H54 (cell line): ENCODE measurements at regions not wholly inside any gene's neighbourhood (a gene's known extent, or its start where the extent isn't known, plus 50 kb on each side); places are given as distances from the start of the nearest gene placed in this dataset.

Experiments used
- DNase-seq: peaks from one replicate; pipeline ENCODE4 v3.0.0; 2011; ENCODE audit warnings: low spot score, mixed read lengths; ENCODE audit not compliant: insufficient read length
- FAIRE-seq: peaks from 3 replicates; lab custom pipeline; 2011; peaks lifted over from hg19 to GRCh38; lab: Jason Lieb, UNC
- POLR2A ChIP-seq: IDR thresholded peaks from 2 replicates; pipeline ENCODE4 v1.6.1; 2011; ENCODE audit warnings: low read depth, mild to moderate bottlenecking, low read length

GRCh38 chr12:92509156-92509738 lies 193.5 kb upstream of the PLEKHG7 start:
- no peak for TF ChIP-seq POLR2A
- FAIRE-seq (peak; percentile 74), DNase-seq (no peak)

GRCh38 chr12:92506891-92507290 lies 195.9 kb upstream of the PLEKHG7 start:
- TF ChIP-seq POLR2A: no peak
- FAIRE-seq (no peak), DNase-seq (no peak)

- no peak for FAIRE-seq
- TF ChIP-seq POLR2A: no peak
- DNase-seq: no peak
Observed at GRCh38 chr12:92506460-92506859, 196.3 kb upstream of the PLEKHG7 start.

- DNase-seq: no peak
- TF ChIP-seq POLR2A: no peak
- FAIRE-seq: no peak
Observed at GRCh38 chr12:92505254-92506231, 197.2 kb upstream of the PLEKHG7 start.

- no peak for DNase-seq
- FAIRE-seq: no peak
- TF ChIP-seq POLR2A: no peak
Observed at GRCh38 chr12:92504594-92504981, 198.2 kb upstream of the PLEKHG7 start.

GRCh38 chr12:92503971-92504593 lies 198.7 kb upstream of the PLEKHG7 start:
- FAIRE-seq: no peak
- DNase-seq: no peak
- no peak for TF ChIP-seq POLR2A

- DNase-seq: no peak
- no peak for TF ChIP-seq POLR2A
- FAIRE-seq: no peak
Observed at GRCh38 chr12:92503029-92503931, 199.5 kb upstream of the PLEKHG7 start.

GRCh38 chr12:92502417-92503028 lies 200.3 kb upstream of the PLEKHG7 start:
- FAIRE-seq (no peak), DNase-seq (no peak)
- no peak for TF ChIP-seq POLR2A

GRCh38 chr12:92496790-92497189 lies 206.0 kb upstream of the PLEKHG7 start:
- DNase-seq: no peak
- FAIRE-seq: no peak
- no peak for TF ChIP-seq POLR2A

GRCh38 chr12:92495108-92495507 lies 207.7 kb upstream of the PLEKHG7 start:
- DNase-seq: no peak
- no peak for FAIRE-seq
- TF ChIP-seq POLR2A: no peak

GRCh38 chr12:92493816-92494215 lies 209.0 kb upstream of the PLEKHG7 start:
- DNase-seq (no peak), FAIRE-seq (no peak)
- TF ChIP-seq POLR2A: no peak

- TF ChIP-seq POLR2A: no peak
- FAIRE-seq: no peak
- no peak for DNase-seq
Observed at GRCh38 chr12:92492995-92493394, 209.8 kb upstream of the PLEKHG7 start.

GRCh38 chr12:92492291-92492690 lies 210.5 kb upstream of the PLEKHG7 start:
- FAIRE-seq (no peak), DNase-seq (no peak)
- TF ChIP-seq POLR2A: no peak
